ENCODE measurements at regions not wholly inside any gene's neighbourhood (a gene's known extent, or its start where the extent isn't known, plus 50 kb on each side); places are given as distances from the start of the nearest gene placed in this dataset.

DNA sequence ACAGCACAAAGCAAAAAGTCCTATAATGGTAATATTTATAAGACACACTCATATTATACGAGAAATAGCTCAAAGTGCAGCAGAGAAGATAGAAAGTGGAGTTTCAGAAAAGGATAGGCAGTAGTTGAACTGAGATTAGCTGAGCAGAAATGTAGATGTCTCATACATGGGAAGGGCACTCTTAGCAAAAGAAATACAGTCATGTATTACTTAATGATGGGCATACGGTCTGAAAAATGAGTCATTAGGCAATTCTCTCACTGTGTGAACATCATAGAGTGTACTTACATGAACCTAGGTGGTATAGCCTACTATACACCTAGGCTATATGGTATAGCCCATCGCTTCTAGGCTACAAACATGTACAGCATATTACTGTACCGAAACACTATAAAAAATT lies 671.3 kb downstream of the RPS29 start:
- no peak for TF ChIP-seq ZNF274 (IDR thresholded peaks at IDR 0.05; ENCODE audit: low read depth, low read length)
- no peak for TF ChIP-seq SUZ12 (IDR thresholded peaks at IDR 0.05; ENCODE audit: extremely low read depth, insufficient read depth, insufficient read length)
